G401.6 (cell line): ENCODE measurements at regions not wholly inside any gene's neighbourhood (a gene's known extent, or its start where the extent isn't known, plus 50 kb on each side); places are given as distances from the start of the nearest gene placed in this dataset.
"Not testable (repeated sequence)": the region's sequence is repeated elsewhere in the genome, so short reads cannot be mapped to it uniquely, and the experiment has no call there.

ENCODE experiments used
- FAIRE-seq: peaks from 2 replicates; lab custom pipeline; 2012; peaks lifted over from hg19 to GRCh38; lab: Jason Lieb, UNC

GRCh38 chr4:158051401-158052235 is 121.2 kb downstream of the GASK1B start:
- FAIRE-seq: peak; percentile 3

GRCh38 chr4:158050942-158051341 is 121.9 kb downstream of the GASK1B start:
- no peak for FAIRE-seq

GRCh38 chr4:158046345-158046744 is 126.5 kb downstream of the GASK1B start:
- FAIRE-seq: no peak

DNA sequence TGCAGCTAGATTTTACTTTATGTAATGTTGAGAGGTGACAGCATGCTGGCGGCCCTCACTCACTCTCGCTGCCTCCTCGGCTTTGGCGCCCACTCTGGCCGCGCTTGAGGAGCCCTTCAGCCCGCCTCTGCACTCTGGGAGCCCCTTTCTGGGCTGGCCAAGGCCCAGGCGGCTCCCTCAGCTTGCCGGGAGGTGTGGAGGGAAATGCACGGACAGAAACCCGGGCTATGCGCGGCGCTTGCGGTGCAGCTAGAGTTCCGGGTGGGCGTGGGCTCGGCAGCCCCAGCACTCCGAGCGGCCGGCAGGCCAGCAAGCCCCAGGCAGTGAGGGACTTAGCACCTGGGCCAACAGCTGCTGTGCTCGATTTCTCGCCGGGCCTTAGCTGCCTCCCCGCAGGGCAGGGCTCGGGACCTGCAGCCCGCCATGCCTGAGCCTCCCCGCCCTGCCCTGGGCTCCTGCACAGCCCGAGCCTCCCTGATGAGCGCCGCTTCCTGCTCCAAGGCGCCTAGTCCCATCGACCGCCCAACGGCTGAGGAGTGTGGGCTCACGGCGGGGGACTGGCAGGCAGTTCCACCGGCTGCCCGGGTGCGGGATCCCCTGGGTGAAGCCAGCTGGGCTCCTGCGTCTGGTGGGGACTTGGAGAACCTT is 128.7 kb downstream of the GASK1B start:
- no peak for FAIRE-seq

DNA sequence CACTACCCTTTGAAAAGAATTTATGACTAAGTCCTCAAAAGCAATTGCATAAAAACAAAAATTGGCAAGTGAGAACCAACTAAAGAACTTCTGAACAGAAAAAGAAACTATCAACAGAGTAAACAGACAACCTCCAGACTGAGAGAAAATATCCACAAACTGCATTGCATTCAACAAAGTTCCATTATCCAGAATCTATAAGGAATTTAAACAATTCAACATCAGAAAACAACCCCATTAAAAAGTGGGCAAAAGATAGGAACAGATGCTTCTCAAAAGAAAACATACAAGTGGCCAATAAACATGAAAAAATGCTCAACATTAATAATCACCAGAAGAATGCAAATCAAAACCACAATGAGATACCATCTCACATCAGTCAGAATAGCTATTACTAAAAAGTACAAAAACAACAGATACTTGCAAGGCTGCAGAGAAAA is 130.2 kb downstream of the GASK1B start:
- no peak for FAIRE-seq

GRCh38 chr4:158038718-158039117 is 134.1 kb downstream of the GASK1B start:
- no peak for FAIRE-seq

GRCh38 chr4:158036998-158037397 is 135.8 kb downstream of the GASK1B start:
- no peak for FAIRE-seq

DNA sequence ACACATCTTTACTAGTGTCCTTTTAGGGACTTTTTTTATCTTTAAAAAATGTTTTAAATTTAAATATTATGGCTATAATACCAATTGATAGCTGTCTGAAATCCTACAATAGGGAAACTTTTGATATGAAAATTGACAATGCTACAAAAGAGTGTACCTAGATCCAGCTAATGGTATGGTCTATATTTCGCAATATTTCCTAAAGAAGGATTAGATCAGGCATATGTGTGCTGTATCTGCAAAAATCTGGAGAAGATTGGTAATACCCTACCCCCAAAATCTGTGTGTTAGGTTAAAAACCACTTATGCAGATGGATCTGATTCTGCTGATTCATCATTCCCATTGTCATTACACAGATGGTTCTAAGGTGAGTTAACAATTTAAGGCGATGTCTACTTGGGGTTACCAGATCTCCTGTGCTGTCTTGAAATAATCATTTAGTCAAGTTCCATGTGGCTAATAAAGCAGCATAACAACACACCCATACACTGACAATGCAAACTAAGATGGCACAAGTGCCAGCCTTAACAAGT is 137.1 kb downstream of the GASK1B start:
- FAIRE-seq: no peak

DNA sequence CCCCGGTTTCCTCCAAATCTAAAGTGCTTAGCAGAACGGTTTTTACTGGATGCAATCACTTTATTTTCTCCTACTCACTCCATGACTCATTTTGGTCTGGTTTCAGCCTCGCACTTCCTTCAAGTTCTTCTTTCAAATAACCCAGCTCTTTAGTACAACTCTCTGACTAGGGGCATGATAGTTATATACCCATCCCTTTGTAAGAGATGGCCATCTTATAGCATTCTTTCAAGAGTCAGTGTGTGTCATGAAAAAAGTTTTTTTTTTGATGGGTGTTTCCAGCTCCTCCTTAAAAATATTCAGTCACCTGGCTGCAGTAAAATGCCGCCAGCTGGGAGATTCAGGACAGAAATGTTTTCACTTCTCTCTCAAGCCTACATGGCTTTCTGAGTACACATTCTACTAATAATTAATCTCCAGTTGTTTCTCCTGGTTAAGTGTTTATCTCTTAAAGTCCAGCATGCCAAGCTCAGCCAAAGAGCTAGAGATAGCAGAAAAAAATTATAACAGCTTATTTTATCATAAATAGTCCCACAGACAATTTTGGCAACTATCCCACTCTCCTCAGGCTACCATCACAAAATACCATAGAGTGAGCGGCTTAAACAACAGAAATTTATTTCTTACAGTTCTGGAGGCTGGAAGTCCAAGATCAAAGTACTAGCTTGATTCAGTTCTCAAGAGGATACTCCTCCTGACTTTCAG is 139.3 kb downstream of the GASK1B start:
- no peak for FAIRE-seq

DNA sequence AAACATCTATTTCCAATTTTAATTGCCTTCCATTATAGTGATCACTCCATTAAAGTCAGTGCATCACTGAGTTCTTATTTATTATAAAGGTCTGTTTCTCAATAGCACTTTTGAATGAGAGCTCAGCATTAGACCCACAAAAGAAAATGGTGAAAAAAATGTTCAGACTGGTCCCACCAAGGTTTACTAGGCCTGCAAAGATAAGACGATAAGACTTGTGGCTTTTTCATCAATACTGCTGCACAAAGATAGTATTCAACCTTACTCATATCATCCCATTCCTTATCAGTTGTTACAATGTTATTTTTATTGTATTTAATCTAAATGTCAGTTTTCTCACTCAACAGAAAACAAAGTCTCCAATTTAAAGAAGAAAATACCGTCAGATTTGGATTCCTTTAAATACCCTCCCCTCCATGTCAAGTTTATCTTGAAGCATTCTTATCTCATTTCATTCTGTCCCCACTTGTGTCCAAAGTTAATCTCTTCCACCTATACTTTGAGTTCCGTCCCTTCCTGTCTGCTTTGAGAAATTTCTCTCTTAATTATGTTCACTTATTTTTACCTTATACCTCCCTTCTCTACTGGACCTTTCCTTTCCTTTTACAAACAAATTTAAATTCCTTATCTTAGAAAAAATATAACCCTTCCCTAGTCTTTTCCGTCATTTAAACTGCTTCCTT is 140.0 kb downstream of the GASK1B start:
- FAIRE-seq: no peak

GRCh38 chr4:158028381-158028780 is 144.4 kb downstream of the GASK1B start:
- FAIRE-seq: not testable (repeated sequence)

- no peak for FAIRE-seq
Observed at GRCh38 chr4:158025131-158025530, 147.7 kb downstream of the GASK1B start.

GRCh38 chr4:158020734-158021346 is 152.0 kb downstream of the GASK1B start:
- FAIRE-seq: no peak

- peak; percentile 93 for FAIRE-seq
Observed at GRCh38 chr4:158020176-158020575, 152.6 kb downstream of the GASK1B start.

DNA sequence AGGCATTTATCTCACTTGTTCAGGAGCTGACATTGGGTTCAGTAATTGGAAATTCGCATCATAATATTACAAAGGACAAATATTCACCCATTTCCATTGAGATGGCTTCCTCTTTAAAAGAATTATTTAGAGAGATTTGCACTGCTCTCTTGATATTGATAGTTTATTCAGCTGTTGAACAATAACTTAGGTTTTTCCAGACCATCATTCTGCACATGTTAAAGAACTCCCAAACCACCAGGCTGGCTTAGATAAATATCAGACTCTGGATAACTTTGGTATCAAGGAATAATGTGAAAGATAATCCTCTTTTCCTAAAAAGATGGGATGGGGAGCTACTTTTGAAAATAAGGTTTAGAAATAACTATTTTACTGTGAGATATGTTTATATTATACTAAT is 154.0 kb downstream of the GASK1B start:
- FAIRE-seq: no peak

- FAIRE-seq: no peak
Observed at GRCh38 chr4:158018221-158018830, 154.5 kb downstream of the GASK1B start.

- no peak for FAIRE-seq
Observed at GRCh38 chr4:158016511-158016910, 156.3 kb downstream of the GASK1B start.

DNA sequence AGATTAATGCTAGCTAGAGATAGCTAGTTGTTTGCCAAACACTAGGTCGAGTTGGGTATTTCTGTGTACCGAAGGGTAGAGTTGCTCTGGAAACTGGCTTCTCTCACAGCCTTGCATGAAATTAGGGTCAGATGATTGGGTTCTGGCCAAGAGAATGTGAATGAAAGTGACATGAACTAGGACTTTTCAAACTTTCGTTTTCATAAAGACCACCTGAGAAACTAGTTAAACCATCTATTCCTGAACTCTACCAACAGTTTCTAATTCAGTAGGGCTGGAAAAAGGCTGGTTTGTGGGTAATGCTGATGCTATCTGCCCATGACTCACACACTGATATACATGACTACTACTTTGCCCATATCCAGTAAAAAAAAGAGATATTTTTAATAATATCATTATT is 157.6 kb downstream of the GASK1B start:
- FAIRE-seq: no peak

GRCh38 chr4:158013858-158014257 is 159.0 kb downstream of the GASK1B start:
- no peak for FAIRE-seq

DNA sequence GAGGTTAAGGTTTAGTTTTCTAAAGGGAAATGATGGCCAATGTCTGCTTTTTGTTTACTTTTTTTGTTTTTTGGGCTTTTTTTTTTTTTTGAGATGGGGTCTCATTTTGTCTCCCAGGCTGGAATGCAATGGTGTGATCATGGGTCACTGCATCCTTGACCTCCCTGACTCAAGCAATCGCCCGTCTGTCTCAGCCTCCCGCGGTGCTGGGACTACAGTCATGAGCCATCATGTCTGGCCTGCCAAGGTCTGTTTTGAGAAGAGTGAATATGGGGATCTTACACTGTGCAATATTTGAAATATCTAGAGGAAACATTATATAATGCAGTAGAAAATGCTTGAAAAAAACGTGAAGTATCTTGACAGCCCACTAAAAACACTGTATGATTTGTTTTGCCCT is 162.5 kb downstream of the GASK1B start:
- no peak for FAIRE-seq

- FAIRE-seq: no peak
Observed at GRCh38 chr4:158008551-158009218, 164.1 kb downstream of the GASK1B start.
